IPS DF 4.7 (cell line): ENCODE measurements at regions not wholly inside any gene's neighbourhood (a gene's known extent, or its start where the extent isn't known, plus 50 kb on each side); places are given as distances from the start of the nearest gene placed in this dataset.

Source experiments
- DNase-seq: peaks from one replicate; pipeline ENCODE4 v3.0.0-alpha.2; 2013; ENCODE audit warnings: low spot score; ENCODE audit errors: extremely low read depth

DNA sequence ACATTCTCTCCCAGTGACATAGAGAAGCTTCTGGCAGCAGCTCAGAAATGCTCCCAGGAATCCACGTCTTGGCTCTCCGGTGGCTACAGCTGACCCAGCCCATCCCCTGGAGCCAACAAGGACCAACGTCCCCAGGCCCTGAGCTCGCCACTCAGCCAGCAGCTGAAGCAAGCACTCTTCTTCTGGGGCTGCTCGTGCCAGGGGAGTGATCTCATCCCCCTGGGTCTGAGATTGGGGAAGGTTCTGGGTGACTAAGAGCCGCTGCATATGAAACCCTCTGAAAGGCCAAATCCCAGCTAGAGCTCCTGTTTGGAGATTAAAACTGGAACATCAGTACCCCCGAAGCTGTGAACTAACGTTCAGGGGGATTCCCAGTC is 487.9 kb downstream of the NPHP4 start:
- no peak for DNase-seq

- DNase-seq: no peak
Measured at GRCh38 chr1:5503556-5504363, 488.5 kb downstream of the NPHP4 start.

GRCh38 chr1:5502311-5503194 is 489.7 kb downstream of the NPHP4 start:
- no peak for DNase-seq

DNA sequence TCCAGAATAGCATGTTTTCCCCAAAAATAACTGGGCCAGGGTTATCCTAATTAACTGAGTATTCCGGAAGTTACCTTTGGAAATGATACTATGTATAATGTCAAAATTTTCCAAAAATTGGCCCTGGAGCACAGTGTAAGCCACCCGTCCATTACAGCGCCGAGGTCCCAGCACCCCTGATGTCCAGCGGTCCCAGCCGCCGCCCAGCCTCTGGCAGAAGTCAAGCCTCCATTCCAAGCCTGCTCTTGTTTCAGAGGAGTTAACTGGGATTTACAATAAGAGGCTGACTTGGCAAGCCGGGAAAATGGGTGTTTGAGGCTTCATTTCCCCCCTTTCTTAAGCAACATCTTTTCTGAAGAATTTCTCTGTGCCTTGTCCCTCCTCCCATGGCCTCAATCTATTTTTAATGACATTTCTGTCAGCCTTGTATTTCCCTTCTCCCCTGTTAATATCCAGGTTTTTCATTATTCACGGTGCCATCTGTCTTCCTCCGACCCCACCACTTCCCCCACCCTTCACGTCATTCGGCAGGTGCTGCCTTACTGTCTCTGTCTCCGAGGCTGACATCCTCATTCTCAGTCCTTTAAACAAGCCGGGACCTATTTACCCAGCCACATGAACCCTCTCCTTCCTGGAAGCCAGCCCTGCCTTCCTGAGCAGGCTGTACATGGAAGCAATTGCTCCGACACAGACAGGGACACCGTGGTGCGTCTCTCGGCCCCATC is 490.9 kb downstream of the NPHP4 start:
- no peak for DNase-seq

GRCh38 chr1:5500541-5500940 is 491.7 kb downstream of the NPHP4 start:
- DNase-seq: no peak

DNA sequence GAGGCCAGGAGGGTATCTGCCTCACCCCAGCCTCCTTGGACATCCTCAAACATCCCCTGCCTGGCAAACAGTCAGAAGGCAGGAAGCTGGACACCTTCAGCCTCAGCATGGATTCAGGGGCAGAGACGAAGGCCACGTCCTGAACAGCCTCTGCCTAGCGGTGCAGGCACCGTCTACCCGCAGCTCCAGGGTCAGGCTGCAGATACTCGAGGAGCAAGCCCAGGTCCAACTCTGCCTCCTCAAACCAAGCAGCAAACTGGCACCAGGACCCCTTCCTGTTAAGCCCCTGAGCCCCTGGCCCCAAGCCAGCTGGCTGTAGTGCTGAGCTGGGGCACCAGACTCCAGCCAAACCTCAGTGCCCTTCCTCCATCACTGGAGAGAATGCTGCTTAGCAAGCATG is 494.7 kb downstream of the NPHP4 start:
- DNase-seq: no peak

GRCh38 chr1:5495596-5496410 is 496.4 kb downstream of the NPHP4 start:
- DNase-seq: no peak

GRCh38 chr1:5494518-5494917 is 497.7 kb downstream of the NPHP4 start:
- no peak for DNase-seq

GRCh38 chr1:5493851-5494311 is 498.3 kb downstream of the NPHP4 start:
- no peak for DNase-seq

GRCh38 chr1:5493275-5493674 is 498.9 kb downstream of the NPHP4 start:
- no peak for DNase-seq

- no peak for DNase-seq
Measured at GRCh38 chr1:5492846-5493245, 499.4 kb downstream of the NPHP4 start.

DNA sequence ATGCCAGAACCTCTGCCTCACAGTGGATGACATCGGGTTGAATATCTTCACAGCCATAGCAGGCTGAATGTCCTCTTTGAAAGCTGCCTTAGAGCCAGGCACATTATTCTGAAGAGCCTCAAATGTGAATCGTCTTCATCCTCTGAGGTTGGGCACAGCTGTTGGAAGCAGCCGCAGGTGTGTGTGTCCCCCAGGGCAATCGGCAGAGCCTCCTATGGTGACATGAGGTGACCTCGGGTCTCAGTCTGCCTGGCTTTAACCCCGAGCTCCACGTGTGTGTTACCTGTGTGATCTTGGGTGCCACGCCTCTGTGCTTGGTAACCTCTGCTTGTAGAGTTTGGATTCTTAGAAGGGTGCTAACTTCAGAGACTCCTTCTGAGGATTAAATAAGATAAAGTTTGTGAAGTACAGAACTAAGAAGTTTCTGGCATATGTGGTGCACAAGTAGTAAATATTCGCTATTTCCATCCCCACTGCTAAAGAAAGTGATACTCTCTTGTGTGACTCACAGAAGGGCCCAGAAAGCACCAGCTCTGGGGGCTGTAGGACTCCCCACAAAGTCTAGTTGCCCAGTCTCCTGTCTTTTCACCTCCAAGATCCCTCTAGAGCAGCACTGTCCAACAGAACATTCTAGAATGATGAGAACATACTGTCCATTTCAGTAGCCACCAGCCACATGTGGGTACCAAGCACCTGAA is 500.9 kb downstream of the NPHP4 start:
- no peak for DNase-seq

DNA sequence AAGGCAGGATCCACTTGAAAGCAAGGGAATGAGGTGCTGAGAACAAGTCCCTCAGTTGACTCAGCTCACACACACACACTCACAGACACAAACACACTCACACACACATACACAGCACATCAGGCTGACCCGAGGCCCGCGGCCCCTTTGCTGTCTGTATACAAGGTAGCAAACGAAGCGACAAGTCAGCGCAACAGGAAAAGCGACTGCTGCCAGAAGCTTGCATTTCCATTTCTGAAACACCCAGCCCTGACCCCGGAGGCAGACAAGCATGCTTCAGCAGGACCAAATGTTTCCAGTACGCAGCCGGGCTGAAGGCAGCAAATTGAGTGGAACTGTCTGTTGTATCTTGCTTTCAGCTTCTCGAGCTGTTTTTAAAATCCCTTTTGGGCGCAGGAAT is 501.6 kb downstream of the NPHP4 start:
- no peak for DNase-seq

DNA sequence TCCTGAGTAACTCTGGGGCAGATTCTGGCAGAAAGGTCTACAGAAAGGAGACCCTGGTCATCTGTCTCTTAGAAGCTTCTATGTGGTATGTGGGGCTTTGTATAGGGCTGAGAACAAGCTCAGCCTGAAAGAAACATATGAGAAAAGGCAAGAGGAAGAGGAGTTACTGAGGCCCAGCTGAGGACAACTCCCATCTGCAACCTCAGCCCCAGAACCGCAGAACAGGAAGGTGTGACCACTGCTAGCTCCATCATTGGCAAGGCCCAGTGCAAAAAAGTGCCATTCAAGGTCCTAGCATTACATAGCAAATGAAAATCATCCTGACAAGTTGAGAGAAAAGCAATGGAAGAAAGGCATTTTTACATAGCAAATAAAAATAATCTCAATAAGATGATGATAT is 503.8 kb downstream of the NPHP4 start:
- no peak for DNase-seq

DNA sequence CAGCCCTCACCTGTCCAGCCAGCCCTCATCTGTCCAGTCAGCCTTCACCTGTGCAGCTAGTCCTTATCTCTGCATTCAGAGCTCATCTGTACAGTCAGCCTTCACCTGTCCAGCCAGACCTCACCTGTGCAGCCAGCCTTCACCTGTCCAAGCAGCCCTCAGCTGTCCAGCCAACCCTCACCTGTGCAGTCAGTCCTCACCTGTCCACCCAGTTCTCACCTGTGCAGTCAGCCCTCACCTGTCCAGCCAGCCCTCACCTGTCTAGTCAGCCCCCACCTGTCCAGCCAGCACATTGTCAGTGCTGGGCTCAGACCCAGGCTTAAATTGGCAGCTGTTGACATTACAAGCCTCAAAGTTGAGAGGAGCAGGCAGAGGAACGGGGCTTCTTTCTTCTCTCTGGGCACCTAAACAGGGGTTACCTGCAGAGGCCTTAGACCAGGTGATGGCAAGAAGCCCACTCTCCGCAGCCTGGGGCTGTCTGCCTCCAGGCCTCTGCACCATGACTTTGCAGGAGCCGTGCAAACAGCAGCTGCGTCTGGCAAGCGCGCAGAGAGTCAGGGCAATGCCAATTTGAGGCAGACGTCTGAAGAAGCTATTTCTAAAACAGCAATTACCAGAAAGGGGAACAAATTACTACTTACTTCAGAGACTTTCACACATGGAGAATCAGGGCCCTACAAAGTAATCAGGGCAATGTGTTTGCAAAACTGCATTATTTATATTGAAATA is 506.1 kb downstream of the NPHP4 start:
- DNase-seq: no peak

GRCh38 chr1:5485436-5485835 is 506.8 kb downstream of the NPHP4 start:
- no peak for DNase-seq

DNA sequence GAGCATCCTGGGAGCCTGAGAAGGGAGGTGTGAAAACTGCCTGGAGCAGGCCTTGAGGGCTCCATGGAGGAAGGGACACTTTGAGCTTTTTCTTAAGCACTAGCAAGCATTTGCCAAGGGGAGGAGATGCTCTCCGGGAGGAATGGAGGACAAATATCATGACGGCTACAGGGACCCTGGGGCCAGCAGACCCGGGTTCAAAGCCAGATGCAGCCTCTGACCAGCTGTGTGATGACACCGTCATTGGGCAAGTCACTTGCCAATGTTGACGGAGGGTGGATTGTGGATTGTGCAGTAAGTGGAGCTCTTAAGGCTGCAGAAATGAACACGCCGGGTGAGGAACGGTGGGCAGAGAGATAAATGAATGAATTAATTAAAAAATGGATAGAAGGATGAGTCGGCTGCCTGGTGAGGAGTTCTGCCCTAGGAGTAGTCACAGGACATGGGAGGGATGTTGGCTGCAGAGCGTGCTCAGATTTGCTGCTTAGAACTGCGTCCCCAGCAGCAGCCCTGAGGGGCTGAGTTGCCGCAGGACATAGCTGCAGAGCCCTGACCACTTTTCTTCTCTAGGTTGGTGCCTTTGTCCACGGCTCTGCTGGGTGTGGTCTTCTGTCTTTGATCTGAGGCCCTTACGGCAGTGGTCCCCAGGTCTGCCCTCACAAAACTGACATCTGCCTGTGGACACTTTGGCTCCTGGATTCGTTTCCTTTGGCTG is 507.6 kb downstream of the NPHP4 start:
- no peak for DNase-seq

DNA sequence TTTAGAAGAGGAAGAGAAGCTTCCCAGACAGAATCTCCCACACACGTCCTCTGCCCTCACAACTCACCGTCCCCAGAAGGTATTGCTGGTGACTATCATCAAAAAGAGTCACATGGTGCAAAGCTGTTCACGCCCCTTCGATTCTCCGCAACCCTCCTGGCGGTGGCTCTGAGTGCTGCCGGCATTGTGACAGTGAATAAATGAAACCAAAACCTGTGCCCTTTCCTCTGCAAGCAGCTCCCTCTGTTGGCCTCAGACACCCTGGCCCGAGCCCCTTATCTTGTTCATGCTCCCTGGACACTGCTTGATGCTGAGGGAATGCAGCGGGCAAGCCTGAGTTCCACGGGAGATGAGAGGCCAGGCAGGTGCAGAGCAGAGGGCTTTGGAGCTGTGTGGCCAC is 510.3 kb downstream of the NPHP4 start:
- DNase-seq: peak; percentile 11

- no peak for DNase-seq
Measured at GRCh38 chr1:5480906-5481305, 511.3 kb downstream of the NPHP4 start.
